ENCODE measurements at regions not wholly inside any gene's neighbourhood (a gene's known extent, or its start where the extent isn't known, plus 50 kb on each side); places are given as distances from the start of the nearest gene placed in this dataset.

DNA sequence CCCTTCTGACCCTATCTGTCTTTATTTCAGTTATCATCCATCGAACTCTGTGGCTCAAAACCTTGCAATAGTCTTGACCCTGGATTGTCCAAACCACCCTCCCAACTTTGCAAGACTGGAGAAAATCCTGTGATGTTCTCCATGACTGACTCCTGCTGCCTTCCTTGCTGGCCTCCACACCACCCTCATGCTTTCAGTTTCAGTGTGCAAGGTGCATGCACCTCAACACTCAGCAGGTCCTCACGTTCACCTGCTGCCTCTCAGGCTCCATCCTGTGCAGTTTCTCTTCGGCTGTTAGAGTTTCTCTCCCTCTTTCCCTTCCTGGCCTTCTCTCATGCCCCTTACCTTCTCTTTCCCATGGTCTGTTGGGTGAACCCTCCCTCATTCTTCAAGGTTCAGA is 59.4 kb upstream of the ASIC2 start:
- no peak for DNase-seq

DNA sequence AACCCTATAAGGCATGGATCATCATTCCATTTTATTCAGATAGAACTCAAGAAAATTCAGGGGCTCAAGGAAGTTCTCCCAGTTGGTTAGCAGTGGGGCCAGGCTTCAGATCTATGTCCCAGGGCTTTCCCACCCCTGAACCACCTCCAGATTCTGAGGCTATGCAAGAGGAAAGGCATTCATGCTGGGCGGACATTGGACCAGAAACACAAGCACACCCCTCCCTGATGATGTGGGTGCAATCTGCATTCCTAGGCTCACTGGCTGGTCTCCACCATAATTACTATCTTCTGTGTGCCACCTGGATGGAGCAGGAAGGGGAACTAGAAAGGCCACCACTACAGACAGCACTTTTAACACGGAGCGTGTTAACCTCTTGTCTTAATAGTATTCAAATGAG is 63.2 kb upstream of the ASIC2 start:
- DNase-seq: no peak

DNA sequence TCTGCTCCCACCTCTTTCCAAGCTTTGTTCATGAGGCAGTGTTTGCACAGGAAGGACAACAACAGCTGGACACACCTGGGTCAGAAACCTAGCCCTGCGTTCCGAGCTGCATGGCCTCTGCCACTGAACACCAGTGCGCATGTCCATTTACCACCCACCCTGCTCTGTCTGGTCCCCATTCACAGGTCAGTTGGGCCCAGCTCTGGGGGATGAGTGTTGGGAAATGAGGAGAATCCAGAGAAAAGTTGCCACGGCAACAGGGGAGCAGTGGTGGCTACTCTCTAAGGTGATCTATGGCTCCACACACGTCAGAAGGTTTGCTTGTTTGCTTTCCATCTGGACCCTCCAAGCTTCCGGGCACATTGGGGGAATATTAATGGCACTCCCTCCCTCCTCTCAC is 70.4 kb upstream of the ASIC2 start:
- no peak for DNase-seq

DNA sequence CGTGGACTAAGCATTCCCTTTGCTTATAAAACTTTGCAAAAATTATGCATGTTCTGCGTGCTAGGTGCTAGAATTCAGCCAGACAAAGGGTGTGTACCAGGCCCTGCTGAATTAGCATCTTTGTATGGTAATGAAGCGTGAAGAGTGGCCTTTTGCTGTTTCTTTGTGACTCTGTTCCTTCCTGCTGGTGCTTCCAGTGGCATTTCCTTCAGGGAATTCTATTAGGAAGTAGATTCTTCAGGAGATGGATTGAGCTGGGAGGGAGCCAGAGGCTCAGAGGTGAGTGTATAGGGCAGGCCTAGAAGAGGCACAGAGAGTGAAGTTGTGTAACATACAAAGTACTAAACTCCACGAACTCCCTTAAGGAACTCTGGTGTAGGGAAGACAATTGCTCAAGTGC is 73.9 kb upstream of the ASIC2 start:
- DNase-seq: no peak

DNA sequence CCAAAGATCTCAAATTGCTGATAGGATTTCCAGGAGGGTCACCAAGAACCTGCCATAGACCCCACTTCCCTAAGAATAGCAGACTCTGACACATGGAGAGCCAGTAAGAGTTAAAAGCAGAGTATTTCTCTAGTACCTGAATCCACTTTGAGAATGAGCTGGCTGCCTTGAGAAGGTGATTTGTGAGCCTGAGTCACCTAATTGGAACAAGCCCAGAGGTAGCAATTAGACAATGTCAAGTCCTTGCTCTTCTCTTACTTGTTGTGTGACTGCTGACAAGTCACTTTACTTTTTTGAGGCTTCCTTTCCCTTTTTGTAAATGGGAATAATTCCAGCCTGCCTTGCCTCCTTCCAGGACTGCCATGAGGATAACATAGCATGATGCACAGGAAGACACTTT is 76.1 kb upstream of the ASIC2 start:
- DNase-seq: no peak

DNA sequence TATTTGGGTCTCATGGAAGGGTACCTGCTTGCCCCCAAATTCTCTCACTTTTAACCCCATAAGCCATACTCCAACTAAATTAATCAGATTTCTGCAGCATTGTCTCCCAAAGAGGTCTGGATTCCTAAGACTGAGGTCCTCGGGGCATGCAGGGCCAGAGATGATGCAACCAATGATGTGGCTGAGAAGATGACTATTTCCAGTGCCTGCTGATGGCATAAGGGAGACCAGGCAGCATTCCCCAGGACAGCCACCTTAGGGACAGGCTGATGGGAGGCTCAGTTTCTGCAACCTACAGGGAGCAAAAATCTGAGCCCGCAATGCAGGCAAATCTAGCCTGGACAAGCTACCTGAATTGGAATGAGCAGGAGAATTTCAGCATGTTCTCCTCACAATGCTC is 76.8 kb upstream of the ASIC2 start:
- DNase-seq: no peak

DNA sequence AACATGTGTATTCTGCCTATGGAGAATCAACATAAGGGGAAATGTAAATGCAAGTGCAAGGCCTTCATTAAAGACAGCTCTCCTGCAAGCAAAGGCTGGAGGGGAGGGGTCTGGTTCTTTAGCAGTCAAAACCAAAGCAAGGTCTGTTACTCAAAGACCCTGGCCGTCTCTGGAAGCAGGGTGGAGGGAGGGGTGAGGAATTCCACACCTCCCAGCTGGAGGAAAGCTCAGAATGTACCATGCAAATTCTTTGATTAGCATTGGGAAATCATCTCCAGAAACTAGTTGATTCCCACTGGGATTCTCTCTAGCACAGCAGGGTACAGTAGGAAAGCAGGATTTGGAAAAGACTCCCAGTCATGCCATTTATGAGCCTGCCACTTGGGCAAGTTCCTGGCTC is 77.3 kb upstream of the ASIC2 start:
- no peak for DNase-seq

DNA sequence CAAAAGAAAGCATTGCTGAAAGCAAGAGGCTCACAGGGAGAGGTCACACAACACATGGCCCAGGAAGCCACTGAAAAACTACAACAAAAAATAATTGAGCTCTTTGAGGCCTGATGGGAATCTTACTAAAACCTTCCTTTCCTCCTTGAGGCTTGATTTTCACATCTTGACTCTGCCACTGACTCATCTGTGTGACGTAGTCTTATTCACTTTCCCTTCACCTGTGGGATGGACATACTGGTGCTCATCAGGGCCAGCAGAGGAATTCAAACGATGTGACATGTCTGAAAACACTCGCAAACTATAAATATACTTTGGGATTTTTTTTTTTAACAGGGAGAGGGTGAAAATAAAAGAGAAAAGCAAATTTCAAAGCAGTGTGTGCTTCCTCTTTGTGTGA is 78.3 kb upstream of the ASIC2 start:
- no peak for DNase-seq

DNA sequence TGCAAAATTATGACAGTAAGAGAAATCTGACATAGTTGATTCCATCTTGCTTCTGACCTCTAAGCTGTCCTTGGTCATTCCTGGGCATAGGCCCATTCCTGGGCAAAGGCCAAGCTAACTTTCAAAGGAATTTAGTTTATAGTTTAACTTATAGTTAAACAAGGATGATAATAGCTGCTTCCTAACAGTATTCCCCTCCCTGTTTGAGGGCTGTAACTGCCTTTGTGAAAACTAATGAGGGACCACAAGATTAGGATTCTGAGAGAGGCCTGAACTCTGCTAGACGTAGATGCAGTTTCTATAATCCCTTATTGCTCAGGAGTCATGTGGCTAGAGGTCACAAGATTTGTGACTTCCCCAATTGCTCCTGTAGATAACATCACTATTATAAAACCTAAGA is 80.2 kb upstream of the ASIC2 start:
- DNase-seq: no peak

DNA sequence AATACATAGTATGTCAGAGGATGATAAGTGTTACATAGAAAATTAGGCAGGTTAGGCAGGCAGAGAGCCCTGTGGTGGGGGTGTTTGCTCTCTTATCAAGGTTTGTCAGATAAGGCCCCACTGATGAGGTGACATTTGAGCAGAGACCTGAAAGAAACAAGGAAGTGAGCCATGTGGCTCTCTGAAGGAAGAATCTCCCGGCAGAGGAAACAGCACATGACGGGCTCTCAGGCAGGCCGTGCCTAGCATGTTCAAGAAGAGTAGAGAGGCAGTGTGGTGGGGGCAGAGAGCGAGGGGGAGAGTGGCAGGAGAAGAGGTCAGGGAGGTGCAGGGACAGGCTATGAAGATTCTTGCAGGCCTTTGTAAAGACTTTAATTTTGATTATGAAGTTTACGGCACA is 82.0 kb upstream of the ASIC2 start:
- no peak for DNase-seq

DNA sequence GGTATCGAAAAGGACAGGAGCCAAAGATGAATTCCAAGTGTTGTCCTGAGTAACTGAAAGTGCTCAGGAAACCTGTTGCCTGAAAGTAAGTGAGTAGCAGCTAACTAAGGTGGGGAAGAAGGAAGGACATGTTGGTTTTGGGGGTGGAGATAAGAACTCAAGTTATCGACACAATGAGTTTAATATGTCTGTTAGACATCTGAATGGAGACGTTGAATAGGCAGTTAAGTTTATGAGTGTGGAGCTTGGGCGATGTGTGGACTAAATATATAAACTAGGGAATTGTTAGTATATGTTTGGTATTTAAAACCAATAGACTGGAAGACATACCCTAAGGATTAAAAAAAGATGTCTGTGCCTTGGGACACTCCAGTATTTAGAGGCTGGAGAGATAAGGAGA is 82.7 kb upstream of the ASIC2 start:
- no peak for DNase-seq

DNA sequence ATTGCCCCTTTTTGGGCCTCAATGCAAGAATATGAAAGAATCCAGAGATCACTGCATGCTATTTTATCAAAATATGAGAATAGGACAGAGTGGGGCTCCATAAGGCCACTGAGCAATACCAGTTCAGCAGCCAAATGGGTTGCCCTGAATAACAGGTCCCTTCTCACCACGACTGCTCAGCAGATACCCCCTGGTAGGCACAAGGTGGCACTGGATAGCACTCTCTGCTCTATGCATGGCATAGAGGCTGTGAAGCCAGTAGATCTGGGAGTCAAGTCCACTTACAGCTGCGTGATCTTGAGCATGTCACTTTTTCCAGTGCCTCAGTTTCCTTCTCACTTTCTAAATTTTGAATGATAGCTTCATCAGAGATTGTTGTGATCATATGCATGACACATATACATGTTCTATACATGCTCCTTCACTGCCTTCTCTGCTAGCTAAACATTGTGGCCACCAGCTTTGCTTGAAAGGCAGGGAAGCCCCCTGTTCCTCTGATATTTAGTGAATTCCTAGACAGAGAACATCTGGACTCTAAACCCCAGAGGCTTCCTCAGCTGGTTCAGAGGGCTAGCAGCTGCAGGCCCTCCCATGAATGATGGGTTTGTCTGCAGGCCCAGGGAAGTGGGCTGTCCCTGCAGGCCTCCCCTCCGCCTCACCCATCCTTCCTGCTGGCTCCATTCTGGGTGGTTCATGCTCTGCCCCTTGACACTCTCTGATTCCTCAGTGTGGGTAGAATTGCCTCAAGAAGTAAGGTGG is 84.9 kb upstream of the ASIC2 start:
- DNase-seq: no peak

DNA sequence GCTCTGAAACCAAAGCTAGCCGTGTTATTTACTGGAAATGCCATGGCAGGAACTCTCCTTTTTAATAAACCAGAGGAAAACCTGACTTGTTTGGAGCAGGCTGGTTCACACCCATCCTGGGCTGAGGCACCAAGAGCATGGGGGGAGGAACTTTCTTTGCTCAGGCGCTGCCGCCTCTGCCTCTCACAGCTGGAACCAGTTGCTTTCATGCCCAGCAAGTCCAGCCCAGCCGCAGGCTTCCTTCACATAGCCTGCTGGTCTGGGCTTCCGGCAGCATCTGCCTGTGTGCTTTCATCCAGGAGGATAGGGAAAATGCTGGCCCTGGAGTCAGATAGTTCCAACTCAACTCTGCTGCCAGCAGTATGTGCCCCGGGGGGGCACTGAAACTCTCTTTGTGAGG is 88.1 kb upstream of the ASIC2 start:
- no peak for DNase-seq

DNA sequence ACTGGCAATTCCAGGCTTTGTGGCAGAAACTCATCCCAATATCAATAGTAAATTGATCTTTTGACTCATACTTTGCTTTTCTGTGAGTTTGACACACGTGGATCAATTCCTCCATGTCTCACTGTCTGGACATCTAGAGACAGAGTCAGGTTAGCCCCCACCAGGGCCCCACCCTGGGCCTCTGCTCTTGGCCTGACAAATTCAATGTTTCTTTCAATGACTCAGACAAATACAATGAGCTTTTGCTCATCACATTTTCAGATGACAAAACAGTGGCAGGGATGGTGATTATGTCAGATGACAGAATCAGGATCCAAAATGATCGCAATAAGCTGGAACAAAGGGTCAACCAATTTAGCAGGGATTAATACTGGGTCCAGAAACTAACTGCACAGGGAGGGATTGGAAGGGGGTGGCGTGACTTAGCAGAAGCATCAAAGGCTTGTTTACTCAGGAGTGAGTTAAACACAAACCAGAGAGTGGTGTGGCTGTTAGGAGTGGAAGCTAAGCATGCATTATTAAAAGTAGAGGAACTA is 90.5 kb upstream of the ASIC2 start:
- DNase-seq: no peak

DNA sequence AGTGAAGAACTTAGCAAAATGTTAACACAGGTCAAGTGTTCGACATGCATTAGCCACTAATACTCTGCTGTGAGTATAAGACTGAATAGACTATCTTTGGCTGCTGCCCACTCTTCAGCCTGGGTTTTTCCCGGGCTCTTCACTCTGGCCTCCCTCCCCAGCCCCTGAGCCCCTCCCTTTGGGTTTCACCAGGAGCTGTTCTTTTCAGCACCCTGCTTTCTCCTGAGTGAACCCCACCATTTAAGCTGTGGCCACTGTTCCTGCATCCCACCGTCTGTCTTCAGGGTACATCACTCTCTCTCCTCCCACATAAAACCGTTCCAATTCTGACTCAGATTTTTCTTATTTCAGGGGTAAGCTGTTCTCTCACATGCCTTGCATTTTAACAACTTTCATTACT is 92.0 kb upstream of the ASIC2 start:
- DNase-seq: no peak

DNA sequence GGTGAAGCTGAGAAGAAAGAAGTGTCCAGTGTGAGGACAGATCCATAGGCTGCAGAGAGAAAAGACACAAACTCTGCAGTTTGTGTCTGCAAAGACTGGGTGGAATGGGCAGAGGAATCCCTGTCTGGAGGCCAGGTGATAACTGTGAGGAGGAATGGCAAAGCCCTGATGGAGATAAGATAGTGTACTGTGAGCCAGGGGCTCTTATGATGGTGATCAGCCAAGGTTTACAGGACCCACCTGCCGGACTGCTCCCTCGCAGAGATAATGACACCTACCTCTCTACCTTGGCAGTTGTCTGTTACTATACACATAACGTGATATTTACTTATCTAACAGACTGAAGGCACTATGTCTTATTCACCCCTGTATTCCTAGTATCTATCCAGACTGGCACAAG is 92.6 kb upstream of the ASIC2 start:
- no peak for DNase-seq

DNA sequence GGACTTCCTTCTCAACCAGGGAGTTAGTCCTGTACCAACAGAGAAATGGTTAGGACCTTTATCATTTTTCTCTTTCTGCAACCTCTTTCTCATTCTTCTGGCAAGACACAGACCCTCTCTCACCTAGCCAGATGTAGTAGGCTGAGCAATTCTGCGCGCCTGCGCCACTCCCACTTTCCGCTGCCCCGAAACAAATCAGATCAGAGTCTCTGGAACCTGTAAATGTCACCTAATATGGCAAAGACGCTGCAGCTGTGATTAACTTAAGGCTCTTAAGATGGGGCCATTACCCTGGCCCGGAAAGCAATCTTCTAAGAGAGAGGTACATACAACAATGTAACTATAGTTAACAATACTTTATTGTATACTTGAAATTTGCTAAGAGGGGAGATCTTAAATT is 94.3 kb upstream of the ASIC2 start:
- no peak for DNase-seq

DNA sequence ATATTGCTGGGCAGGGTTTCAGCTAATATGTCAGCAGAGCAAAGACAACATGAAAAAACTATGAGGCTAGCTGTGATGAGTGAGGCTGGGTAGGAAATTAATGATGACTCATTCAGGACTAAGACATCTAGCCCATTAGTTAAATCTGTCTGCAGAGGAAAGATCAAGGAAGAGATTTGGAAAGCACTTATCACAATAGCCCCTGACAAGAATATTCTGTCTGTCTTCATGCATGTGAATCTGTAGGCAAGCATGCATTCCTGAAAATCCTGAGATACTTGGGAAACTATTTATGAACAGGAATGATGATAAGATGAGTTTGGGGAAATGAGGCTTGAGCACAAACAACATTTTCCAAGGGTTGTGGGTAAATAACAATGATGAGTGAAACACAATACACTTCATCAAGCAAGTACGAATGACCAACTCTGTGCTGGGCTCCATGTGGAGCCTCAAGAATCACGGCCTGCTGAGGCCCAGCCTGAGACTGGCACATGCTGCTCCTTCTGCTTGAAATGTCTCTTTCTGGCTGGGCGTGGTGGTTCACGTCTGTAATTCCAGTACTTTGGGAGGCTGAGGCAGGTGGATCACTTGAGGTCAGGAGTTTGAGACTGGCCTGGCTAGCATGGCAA is 96.5 kb upstream of the ASIC2 start:
- no peak for DNase-seq

DNA sequence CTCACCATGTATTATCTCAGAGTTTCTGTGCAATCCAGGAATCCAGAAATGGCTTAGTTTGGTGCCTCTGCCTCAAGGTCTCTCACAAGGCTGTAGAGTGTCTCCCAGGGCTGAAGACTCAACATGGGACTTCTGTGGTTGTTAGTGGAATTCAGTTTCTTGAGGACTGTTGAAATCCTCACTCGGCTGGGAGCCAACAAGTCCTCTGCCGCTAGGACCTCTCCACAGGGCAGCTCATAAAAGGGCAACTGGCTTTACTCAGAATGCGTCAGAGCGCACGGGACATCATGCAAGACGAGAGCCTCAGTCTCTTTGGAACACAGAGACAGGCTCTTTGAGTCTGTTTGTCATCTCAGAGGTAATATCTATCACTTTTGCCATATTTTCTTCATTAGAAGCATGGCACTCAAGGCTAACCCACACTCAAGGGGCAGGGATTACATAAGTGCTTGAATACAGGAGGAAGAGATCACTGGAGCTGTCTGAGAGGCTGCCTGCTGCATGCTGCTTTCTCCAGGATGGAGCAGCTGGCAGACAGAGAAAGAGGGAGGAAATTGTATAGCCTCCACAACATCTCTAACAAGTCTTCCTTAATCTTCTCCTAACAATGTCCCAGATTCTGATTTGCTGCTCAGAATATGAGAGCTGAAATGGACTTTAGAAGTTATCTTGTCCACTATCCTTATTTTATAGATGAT is 97.5 kb upstream of the ASIC2 start:
- no peak for DNase-seq

DNA sequence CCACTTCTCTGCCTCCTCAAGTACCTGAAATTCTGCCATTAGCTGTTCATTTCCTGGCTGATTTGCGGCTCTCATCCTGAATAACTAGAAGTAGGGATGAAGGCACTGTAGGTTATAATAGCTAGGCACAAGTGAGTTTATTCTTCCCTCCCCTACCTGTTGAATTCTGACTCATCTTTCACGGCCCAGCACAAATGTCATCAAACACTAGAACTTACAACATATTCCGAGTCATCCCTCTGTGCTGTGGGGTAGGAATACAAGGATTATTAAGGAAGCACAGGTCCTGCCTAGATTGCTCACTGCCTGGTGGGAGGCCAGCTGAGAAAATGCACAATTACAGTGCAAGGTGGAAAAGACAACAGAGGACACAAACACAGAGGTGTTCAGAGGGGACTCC is 103.7 kb upstream of the ASIC2 start:
- no peak for DNase-seq

DNA sequence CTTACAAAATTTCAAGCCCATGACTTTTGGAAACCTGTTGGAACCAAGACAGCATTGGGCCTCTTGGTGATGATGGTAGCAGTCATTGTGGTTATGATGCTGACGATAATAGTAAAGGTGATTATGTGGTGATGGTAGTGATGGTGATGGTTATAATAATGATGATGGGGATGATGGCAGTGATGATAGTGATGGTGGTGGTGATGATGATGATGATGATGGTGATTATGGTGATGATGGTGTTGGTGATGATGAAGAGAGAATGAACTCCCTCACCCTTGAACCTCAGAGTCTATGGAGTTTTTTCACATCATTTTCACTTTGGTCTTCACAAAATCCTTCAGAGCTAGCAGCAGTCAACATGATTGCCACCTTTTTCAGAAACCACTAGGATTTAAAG is 105.3 kb upstream of the ASIC2 start:
- DNase-seq: no peak

DNA sequence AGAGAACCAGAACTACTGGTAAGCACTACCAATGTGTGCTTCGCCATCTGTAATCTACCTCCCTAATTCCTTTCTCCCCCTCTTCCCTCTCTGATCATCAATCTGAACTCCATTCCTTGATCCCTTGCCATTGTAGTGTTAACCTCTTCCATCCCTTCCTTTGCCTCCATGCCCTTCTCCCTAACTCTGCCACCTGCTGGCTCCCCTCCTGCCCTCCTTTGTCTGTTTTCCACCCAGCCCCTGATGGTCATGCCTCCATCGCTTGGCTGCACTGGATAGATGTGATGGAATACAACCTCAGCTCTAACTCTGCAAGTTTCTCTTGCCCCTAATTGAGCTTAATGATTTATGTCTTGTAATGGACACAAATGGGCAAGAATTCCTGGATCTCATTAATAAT is 108.2 kb upstream of the ASIC2 start:
- no peak for DNase-seq

DNA sequence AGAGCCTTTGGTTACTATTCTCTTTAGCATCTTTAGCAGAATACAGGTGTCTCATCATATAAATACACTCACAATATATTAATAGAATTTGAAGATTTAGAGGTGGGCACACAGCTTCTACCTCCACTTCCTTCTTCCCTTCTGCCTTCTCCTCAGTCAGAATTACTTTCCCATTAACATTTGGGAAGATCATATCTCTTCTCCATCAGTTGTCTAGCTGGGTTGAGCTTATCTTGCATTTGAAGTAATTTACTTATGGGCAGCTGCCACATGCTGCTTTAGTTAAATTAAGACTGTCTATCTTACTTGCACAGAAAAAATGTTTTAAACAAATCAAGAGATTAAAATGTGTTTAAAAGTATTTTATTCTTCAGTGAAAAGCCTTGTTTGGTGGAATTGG is 110.1 kb upstream of the ASIC2 start:
- DNase-seq: no peak

DNA sequence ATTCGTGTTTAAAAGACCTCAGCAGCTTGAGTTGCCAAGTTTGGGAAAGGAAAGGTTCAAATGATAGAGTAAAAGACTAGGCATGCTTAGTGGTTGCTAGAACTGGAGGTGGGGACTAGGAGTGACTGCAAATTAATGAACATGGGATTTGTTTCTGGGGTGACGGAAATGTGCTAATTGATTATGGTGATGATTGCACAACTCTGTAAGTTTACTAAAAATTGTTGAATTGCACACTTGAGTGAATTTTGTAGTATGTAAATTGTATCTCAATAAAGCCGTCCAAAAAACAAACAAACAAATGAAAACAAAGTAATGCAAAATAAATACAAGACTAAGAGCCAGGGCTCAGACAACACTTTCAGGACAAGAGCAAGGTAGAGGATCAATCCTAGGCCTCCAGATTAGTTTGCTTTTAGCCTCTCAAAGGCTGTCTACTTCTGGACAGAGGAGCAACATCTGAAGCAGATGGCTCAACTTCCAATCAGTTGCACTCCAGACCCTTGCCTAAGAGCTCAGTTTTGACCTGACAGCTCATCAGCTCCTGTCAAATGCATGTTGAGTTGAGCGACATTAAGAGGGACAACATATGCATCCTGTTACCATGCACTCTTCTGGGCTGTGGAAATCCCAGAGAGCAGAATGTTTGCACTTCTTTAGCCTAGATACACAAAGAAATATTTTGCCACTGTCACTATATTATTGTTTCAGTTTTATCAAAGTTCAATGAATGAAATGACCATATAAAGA is 111.2 kb upstream of the ASIC2 start:
- DNase-seq: no peak

All from stimulated activated CD4-positive, alpha-beta T cell treated with anti-CD3 and anti-CD28 coated beads, Interleukin-4, amount 100 ng/mL, for 1 hour (primary cell).